ENCODE measurements at regions not wholly inside any gene's neighbourhood (a gene's known extent, or its start where the extent isn't known, plus 50 kb on each side); places are given as distances from the start of the nearest gene placed in this dataset.

GRCh38 chr22:17303441-17303839 lies 65.8 kb upstream of the CECR2 start:
- Histone ChIP-seq H3K27ac (ENCODE audit: insufficient read depth, low read depth, low read length) (no peak overlapping the region), H3K9me1 (replicated peaks; ENCODE audit: control insufficient read depth, extremely low read depth, insufficient read depth, low read length) (no peaks in the 10 kb centered on the region), H3K27me3 (ENCODE audit: control insufficient read depth in 2 of 2, insufficient read depth in 2 of 2, low read length in 2 of 2) (no peaks in the 10 kb centered on the region), H2AFZ (ENCODE audit: low read depth, low read length) (no peak overlapping the region), H3K79me2 (ENCODE audit: control insufficient read depth, insufficient read depth, low read length) (no peaks in the 10 kb centered on the region), H3K36me3 (ENCODE audit: control insufficient read depth in 2 of 2, extremely low read depth in 1 of 2, insufficient read depth in 2 of 2, low read length in 2 of 2) (no peaks in the 10 kb centered on the region), H3K4me2 (ENCODE audit: insufficient read depth, low read length) (no peak overlapping the region), H3K4me1 (ENCODE audit: control insufficient read depth, extremely low read depth, insufficient read depth, low read length) (no peaks in the 10 kb centered on the region), H3K4me3 (replicated peaks in 1 of 3; ENCODE audit: insufficient read depth in 1 of 3, low read depth in 1 of 3, low read length in 3 of 3) (no peak overlapping the region), H3K9me3 (replicated peaks; ENCODE audit: control insufficient read depth, insufficient read depth, low read length) (no peaks in the 10 kb centered on the region), H4K20me1 (replicated peaks; ENCODE audit: control insufficient read depth, extremely low read depth, insufficient read depth, low read length) (no peaks in the 10 kb centered on the region), H3K9ac (replicated peaks; ENCODE audit: extremely low read depth, insufficient read depth, low read length) (no peak overlapping the region)
- dilution Hi-C loops (cut with MboI; ENCODE audit: extremely low pct_ligation_motif_present, low sequenced_read_pairs) (no loop called here), intact Hi-C loops (cut with micrococcal nuclease) (no loop called here)
- ChIA-PET POLR2A (no interaction called here), CTCF (no interaction called here)
- FAIRE-seq, result no peak
- no peak for DNase-seq (ENCODE audit: low read depth, low spot score)
- TF ChIP-seq MAX (IDR thresholded peaks at IDR 0.05; ENCODE audit: insufficient read depth, insufficient read length) (no peak), EZH2 (IDR thresholded peaks at IDR 0.05; ENCODE audit: borderline replicate concordance, low read depth, low read length, severe bottlenecking) (no peak), GATA2 (IDR thresholded peaks at IDR 0.05; ENCODE audit: insufficient read depth, insufficient read length, low read depth, low read length) (no peak), FOS (IDR thresholded peaks at IDR 0.05; ENCODE audit: borderline replicate concordance, insufficient read depth, low read length) (no peak), JUN (IDR thresholded peaks at IDR 0.05; ENCODE audit: borderline replicate concordance, insufficient read depth, insufficient read length, low read depth) (no peak), POLR2AphosphoS5 (IDR thresholded peaks at IDR 0.05; ENCODE audit: insufficient read depth, low read depth, low read length) (no peak), MYC (IDR thresholded peaks at IDR 0.05; ENCODE audit: low read depth, low read length) (no peak), POLR2A (IDR thresholded peaks at IDR 0.05; ENCODE audit: low read depth, low read length) (no peak)
- TF ChIP-seq, protein P1, sequence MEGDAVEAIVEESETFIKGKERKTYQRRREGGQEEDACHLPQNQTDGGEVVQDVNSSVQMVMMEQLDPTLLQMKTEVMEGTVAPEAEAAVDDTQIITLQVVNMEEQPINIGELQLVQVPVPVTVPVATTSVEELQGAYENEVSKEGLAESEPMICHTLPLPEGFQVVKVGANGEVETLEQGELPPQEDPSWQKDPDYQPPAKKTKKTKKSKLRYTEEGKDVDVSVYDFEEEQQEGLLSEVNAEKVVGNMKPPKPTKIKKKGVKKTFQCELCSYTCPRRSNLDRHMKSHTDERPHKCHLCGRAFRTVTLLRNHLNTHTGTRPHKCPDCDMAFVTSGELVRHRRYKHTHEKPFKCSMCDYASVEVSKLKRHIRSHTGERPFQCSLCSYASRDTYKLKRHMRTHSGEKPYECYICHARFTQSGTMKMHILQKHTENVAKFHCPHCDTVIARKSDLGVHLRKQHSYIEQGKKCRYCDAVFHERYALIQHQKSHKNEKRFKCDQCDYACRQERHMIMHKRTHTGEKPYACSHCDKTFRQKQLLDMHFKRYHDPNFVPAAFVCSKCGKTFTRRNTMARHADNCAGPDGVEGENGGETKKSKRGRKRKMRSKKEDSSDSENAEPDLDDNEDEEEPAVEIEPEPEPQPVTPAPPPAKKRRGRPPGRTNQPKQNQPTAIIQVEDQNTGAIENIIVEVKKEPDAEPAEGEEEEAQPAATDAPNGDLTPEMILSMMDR (IDR thresholded peaks at IDR 0.05; ENCODE audit: extremely low read depth in 1 of 2, insufficient read depth in 1 of 2, low read depth in 1 of 2, low read length in 2 of 2), result no peak
- no TSS peak for BruUV-seq (replicated peaks)

Measured in endothelial cell of umbilical vein (primary cell).